GM12878 (cell line): ENCODE measurements at regions not wholly inside any gene's neighbourhood (a gene's known extent, or its start where the extent isn't known, plus 50 kb on each side); places are given as distances from the start of the nearest gene placed in this dataset.

ENCODE experiments used
- ATAC-seq: fragments of 200-7000 bp; cut with Tn5 transposase; 3 replicates; pipeline ENCODE4 v1.9.1; 2020; ENCODE audit warnings: mild to moderate bottlenecking, moderate library complexity
- BruUV-seq: library from RNA; stranded (reverse); fragments of 400-500 nt; replicated peaks from 2 replicates; lab custom pipeline; 2021; lab: Mats Ljungman, UMichigan
- CTCF ChIA-PET: fragments of 300-600 bp; sonication (Branson Sonifier 250); formaldehyde crosslinking; extraction: SDS; loops from one replicate; lab custom pipeline; 2021; ENCODE audit warnings: inconsistent platforms; lab: Yijun Ruan, JAX
- POLR2A ChIA-PET: fragments of 350-600 bp; formaldehyde crosslinking; extraction: SDS; loops from one replicate; lab custom pipeline; 2021; ENCODE audit warnings: inconsistent platforms; lab: Charles Lee
- RAD21 ChIA-PET: fragments of 300-600 bp; sonication (Branson Sonifier 250); formaldehyde crosslinking; loops from one replicate; lab custom pipeline; 2023; ENCODE audit warnings: antibody characterized with exemption; ENCODE audit not compliant: unreplicated experiment; lab: Charles Lee
- SMC1A ChIA-PET: fragments of 300-600 bp; sonication (Branson Sonifier 250); formaldehyde crosslinking; loops from one replicate; lab custom pipeline; 2023; ENCODE audit not compliant: unreplicated experiment, uncharacterized antibody; lab: Charles Lee
- DNase-seq: peaks from one replicate; pipeline ENCODE4 v3.0.0-alpha.2; 2011; ENCODE audit warnings: low read depth, low spot score
- FAIRE-seq: peaks from 3 replicates; lab custom pipeline; 2011; peaks lifted over from hg19 to GRCh38; lab: Jason Lieb, UNC
- H2AFZ ChIP-seq: 2 replicates; pipeline ENCODE4 v1.6.0; 2011; ENCODE audit warnings: low read depth, low read length, control low read depth; ENCODE audit not compliant: control insufficient read depth
- H3K27ac ChIP-seq: 2 replicates; pipeline ENCODE4 v1.5.1; 2011; ENCODE audit warnings: control low read depth; ENCODE audit not compliant: control insufficient read depth, insufficient read depth
- H3K27me3 ChIP-seq, 2 experiments: replicated peaks in 1 of 2; 2 replicates each; pipeline versions ENCODE4 v1.6.0 to v1.6.1; 2011; ENCODE audit warnings: low read length in 1 of 2; ENCODE audit not compliant: control insufficient read depth in 2 of 2, insufficient read depth in 2 of 2
- H3K36me3 ChIP-seq, 2 experiments: 2 replicates each; pipeline ENCODE4 v1.5.1; 2011; ENCODE audit warnings: low read length in 1 of 2; ENCODE audit not compliant: control insufficient read depth in 2 of 2, insufficient read depth in 2 of 2
- H3K4me1 ChIP-seq: 2 replicates; pipeline ENCODE4 v1.6.1; 2011; ENCODE audit warnings: mild to moderate bottlenecking, low read length, moderate library complexity, mixed read lengths; ENCODE audit not compliant: control insufficient read depth, insufficient read depth
- H3K4me2 ChIP-seq: 2 replicates; pipeline ENCODE4 v1.6.0; 2011; ENCODE audit warnings: control low read depth; ENCODE audit not compliant: control insufficient read depth, insufficient read depth
- H3K4me3 ChIP-seq: fragments of 200-600 bp; sonication (generic); 2 replicates; pipeline ENCODE4 v1.5.1; 2016
- H3K79me2 ChIP-seq: 2 replicates; pipeline ENCODE4 v1.6.0; 2011; ENCODE audit warnings: low read length; ENCODE audit not compliant: control insufficient read depth, insufficient read depth
- H3K9ac ChIP-seq: 2 replicates; pipeline ENCODE4 v1.8.0; 2011; ENCODE audit warnings: low read length, control low read depth, mixed read lengths; ENCODE audit not compliant: control insufficient read depth, insufficient read depth
- H3K9me3 ChIP-seq: replicated peaks from 3 replicates; pipeline ENCODE4 v1.5.1; 2011; ENCODE audit warnings: mild to moderate bottlenecking, low read length; ENCODE audit not compliant: control insufficient read depth, insufficient read depth
- H4K20me1 ChIP-seq: 2 replicates; pipeline ENCODE4 v1.6.0; 2011; ENCODE audit not compliant: control insufficient read depth, insufficient read depth
- BACH1 ChIP-seq: fragments of 450-650 bp; IDR thresholded peaks from 2 replicates; pipeline ENCODE4 v1.6.1; 2017; ENCODE audit warnings: mild to moderate bottlenecking, borderline replicate concordance
- MEF2B ChIP-seq: fragments of 450-650 bp; IDR thresholded peaks from 2 replicates; pipeline ENCODE4 v1.6.1; 2018; ENCODE audit warnings: mild to moderate bottlenecking, moderate library complexity; ENCODE audit not compliant: partially characterized antibody, poor library complexity, severe bottlenecking
- MTA2 ChIP-seq: fragments of 450-650 bp; IDR thresholded peaks from 2 replicates; pipeline ENCODE4 v1.6.1; 2016; ENCODE audit warnings: low read depth, mild to moderate bottlenecking, moderate library complexity
- MXI1 ChIP-seq: fragments of 150-350 bp; IDR thresholded peaks from 2 replicates; pipeline ENCODE4 v1.6.1; 2011; ENCODE audit warnings: low read depth, mild to moderate bottlenecking, inconsistent platforms, low read length, improper control_type of control experiment
- SIX5 ChIP-seq: IDR thresholded peaks from 2 replicates; pipeline ENCODE4 v1.6.1; 2011; ENCODE audit warnings: mild to moderate bottlenecking, low read depth, low read length, moderate library complexity; ENCODE audit not compliant: severe bottlenecking
- YY1 ChIP-seq: IDR thresholded peaks from 2 replicates; pipeline ENCODE4 v1.6.1; 2011; ENCODE audit warnings: low read depth, mild to moderate bottlenecking, low read length
- ZNF207 ChIP-seq: fragments of 450-650 bp; IDR thresholded peaks from 2 replicates; pipeline ENCODE4 v1.6.1; 2014; ENCODE audit warnings: antibody characterized with exemption, mild to moderate bottlenecking, borderline replicate concordance
- WGBS: methylation state at CpG from one replicate; pipeline ENCODE4 v1.1.6; 2016; ENCODE audit warnings: low lambda C conversion rate; ENCODE audit not compliant: insufficient replicate concordance, insufficient coverage; ENCODE audit errors: missing lambda C conversion rate; 5-methylcytosine and 5-hydroxymethylcytosine counted together
- in situ Hi-C: fragments of 300-500 bp; cut with MboI; formaldehyde crosslinking; loops from 9 replicates; pipeline ENCODE4 v1.14.3; 2018; ENCODE audit warnings: mixed read lengths
- intact Hi-C: fragments of 100-400 bp; cut with micrococcal nuclease; formaldehyde crosslinking; loops from one replicate; pipeline ENCODE4 v1.14.2; 2022; ENCODE audit not compliant: unreplicated experiment
- TF ChIP-seq, protein P1 (sequence below): fragments of 450-650 bp; formaldehyde crosslinking; IDR thresholded peaks from 2 replicates; pipeline ENCODE4 v1.4.0; 2020; ENCODE audit warnings: mild to moderate bottlenecking, moderate library complexity

DNA sequence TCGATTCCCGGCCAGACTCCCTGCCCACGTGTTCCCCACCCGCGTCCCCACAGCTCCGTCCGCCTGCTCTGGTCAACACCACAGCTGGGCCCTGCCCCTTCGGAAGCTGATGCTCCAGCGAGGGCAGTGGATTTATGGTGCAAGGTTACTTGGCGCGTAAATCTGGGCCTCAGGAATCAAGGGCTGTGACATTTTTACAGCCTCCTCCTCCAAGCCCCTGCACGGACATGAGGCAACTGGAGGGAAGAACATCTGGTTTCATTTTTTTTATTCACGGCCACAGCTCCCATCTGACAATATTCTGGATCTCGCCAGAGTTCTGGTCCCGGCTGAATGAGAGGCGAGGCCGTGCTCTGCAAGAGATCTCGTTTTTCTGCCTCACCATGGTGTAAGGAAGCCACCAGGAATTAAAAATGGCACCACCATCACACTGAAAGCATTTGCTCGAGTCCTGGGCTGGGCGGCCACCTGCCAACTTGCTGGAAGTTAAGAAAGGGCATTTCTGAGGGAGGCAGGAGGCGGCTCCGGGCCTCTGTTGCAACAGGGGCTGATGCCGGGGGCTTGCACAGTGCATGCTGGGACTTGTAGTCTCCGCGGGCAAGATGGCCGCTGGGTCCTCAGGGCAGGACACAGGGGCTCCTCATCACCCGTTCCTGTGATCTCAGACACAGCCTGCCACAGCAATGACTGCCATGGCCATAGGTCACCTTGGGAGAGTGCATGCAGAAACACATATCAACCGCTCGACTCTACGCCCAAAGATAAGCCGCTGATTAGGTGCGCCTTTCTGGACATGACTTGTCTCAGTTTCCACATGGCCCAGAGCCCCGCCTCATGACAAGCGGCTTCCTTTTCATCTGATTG lies 148.5 kb downstream of the LY86 start:
- ChIA-PET POLR2A (no interaction called here), SMC1A (no interaction called here)
- in situ Hi-C loops: no loop called here
- H3K4me1 ChIP-seq: no peaks in the 10 kb centered on the region
- intact Hi-C loops: no loop called here
- no TSS peak for BruUV-seq
- H3K9me3 ChIP-seq: no peaks in the 10 kb centered on the region
- 60% methylated on average over 34 of the region's 34 CpGs for WGBS
- no peaks in the 10 kb centered on the region for H3K36me3 ChIP-seq
- ATAC-seq (no peak), FAIRE-seq (no peak)
- no peak overlapping the region for H3K9ac ChIP-seq
- H3K4me3 ChIP-seq: no peak overlapping the region
- H3K27ac ChIP-seq: no peak overlapping the region
- H4K20me1 ChIP-seq: no peaks in the 10 kb centered on the region
- no peak for TF ChIP-seq MTA2
- TF ChIP-seq SIX5: peak; percentile 55
- no peak for TF ChIP-seq BACH1
- peak; percentile 93 for TF ChIP-seq YY1
- TF ChIP-seq MEF2B: no peak
- TF ChIP-seq MXI1: no peak
- TF ChIP-seq, protein P1, sequence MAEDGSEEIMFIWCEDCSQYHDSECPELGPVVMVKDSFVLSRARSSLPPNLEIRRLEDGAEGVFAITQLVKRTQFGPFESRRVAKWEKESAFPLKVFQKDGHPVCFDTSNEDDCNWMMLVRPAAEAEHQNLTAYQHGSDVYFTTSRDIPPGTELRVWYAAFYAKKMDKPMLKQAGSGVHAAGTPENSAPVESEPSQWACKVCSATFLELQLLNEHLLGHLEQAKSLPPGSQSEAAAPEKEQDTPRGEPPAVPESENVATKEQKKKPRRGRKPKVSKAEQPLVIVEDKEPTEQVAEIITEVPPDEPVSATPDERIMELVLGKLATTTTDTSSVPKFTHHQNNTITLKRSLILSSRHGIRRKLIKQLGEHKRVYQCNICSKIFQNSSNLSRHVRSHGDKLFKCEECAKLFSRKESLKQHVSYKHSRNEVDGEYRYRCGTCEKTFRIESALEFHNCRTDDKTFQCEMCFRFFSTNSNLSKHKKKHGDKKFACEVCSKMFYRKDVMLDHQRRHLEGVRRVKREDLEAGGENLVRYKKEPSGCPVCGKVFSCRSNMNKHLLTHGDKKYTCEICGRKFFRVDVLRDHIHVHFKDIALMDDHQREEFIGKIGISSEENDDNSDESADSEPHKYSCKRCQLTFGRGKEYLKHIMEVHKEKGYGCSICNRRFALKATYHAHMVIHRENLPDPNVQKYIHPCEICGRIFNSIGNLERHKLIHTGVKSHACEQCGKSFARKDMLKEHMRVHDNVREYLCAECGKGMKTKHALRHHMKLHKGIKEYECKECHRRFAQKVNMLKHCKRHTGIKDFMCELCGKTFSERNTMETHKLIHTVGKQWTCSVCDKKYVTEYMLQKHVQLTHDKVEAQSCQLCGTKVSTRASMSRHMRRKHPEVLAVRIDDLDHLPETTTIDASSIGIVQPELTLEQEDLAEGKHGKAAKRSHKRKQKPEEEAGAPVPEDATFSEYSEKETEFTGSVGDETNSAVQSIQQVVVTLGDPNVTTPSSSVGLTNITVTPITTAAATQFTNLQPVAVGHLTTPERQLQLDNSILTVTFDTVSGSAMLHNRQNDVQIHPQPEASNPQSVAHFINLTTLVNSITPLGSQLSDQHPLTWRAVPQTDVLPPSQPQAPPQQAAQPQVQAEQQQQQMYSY (CRISPR knock-in tag): no peak
- TF ChIP-seq ZNF207: no peak
- TF ChIP-seq, all 136 proteins: peak for 2
- no peak for DNase-seq
- CTCF ChIA-PET: no interaction called here
- Histone ChIP-seq H3K4me2 (no peak overlapping the region), H3K27me3 (peaks cover 2 to 10% of the 10 kb centered on the region in 2 experiments; a peak in 2 of 4 replicates), H2AFZ (no peak overlapping the region), H3K79me2 (no peaks in the 10 kb centered on the region)
- RAD21 ChIA-PET: interaction anchor here (0.9 kb wide), 1 partner anchor 472 kb away, joined by 3 read pairs; no protein-coding TSS in a partner anchor
